Keratinocyte (primary cell): ENCODE measurements at regions not wholly inside any gene's neighbourhood (a gene's known extent, or its start where the extent isn't known, plus 50 kb on each side); places are given as distances from the start of the nearest gene placed in this dataset.

Experiments used
- DNase-seq: peaks from one replicate; pipeline ENCODE4 v3.0.0-alpha.2; 2011; ENCODE audit warnings: low read depth, missing footprints, low spot score
- FAIRE-seq: peaks from 2 replicates; lab custom pipeline; 2011; peaks lifted over from hg19 to GRCh38; lab: Jason Lieb, UNC
- H2AFZ ChIP-seq: 2 replicates; pipeline ENCODE4 v1.6.0; 2012; ENCODE audit warnings: low read length, control low read depth, inconsistent platforms; ENCODE audit not compliant: control insufficient read depth
- H3K27ac ChIP-seq: 2 replicates; pipeline ENCODE4 v1.5.1; 2011; ENCODE audit warnings: low read length; ENCODE audit not compliant: control insufficient read depth, insufficient read depth
- H3K27me3 ChIP-seq: 3 replicates; pipeline ENCODE4 v1.6.0; 2011; ENCODE audit warnings: low read length; ENCODE audit not compliant: control insufficient read depth, insufficient read depth; ENCODE audit errors: extremely low read depth
- H3K36me3 ChIP-seq, 2 experiments: 2 replicates in 1 of 2; 3 replicates in 1 of 2; pipeline ENCODE4 v1.5.1; 2011; ENCODE audit warnings: low read length in 2 of 2, mild to moderate bottlenecking in 1 of 2; ENCODE audit not compliant: control insufficient read depth in 2 of 2, insufficient read depth in 2 of 2; ENCODE audit errors: extremely low read depth in 1 of 2
- H3K4me1 ChIP-seq: 3 replicates; pipeline ENCODE4 v1.5.1; 2011; ENCODE audit warnings: low read length; ENCODE audit not compliant: control insufficient read depth, insufficient read depth; ENCODE audit errors: extremely low read depth
- H3K4me2 ChIP-seq: 3 replicates; pipeline ENCODE4 v1.6.0; 2011; ENCODE audit warnings: low read depth, low read length; ENCODE audit not compliant: control insufficient read depth, insufficient read depth; ENCODE audit errors: extremely low read depth
- H3K4me3 ChIP-seq, 3 experiments: fragments of 200-600 bp in 1 of 3; sonication (generic) in 1 of 3; 2 replicates in 2 of 3; 3 replicates in 1 of 3; pipeline ENCODE4 v1.5.1; 2011 to 2016; ENCODE audit warnings: low read length in 3 of 3, mild to moderate bottlenecking in 3 of 3, control low read depth in 2 of 3, inconsistent platforms in 1 of 3, low read depth in 1 of 3, mixed read lengths in 1 of 3, mixed run types in 1 of 3, moderate library complexity in 1 of 3; ENCODE audit not compliant: control insufficient read depth in 2 of 3, insufficient read depth in 2 of 3; ENCODE audit errors: extremely low read depth in 1 of 3
- H3K79me2 ChIP-seq: 2 replicates; pipeline ENCODE4 v1.6.0; 2012; ENCODE audit warnings: low read length; ENCODE audit not compliant: control insufficient read depth, insufficient read depth
- H3K9ac ChIP-seq: 3 replicates; pipeline ENCODE4 v1.6.0; 2011; ENCODE audit warnings: low read length; ENCODE audit not compliant: control insufficient read depth, insufficient read depth; ENCODE audit errors: extremely low read depth
- H3K9me1 ChIP-seq: 3 replicates; pipeline ENCODE4 v1.6.0; 2011; ENCODE audit warnings: low read length; ENCODE audit not compliant: control insufficient read depth, insufficient read depth; ENCODE audit errors: extremely low read depth
- H3K9me3 ChIP-seq: 2 replicates; pipeline ENCODE4 v1.5.1; 2012; ENCODE audit warnings: low read depth, low read length; ENCODE audit not compliant: control insufficient read depth
- H4K20me1 ChIP-seq: 3 replicates; pipeline ENCODE4 v1.6.0; 2011; ENCODE audit warnings: low read length; ENCODE audit not compliant: control insufficient read depth, insufficient read depth; ENCODE audit errors: extremely low read depth
- EZH2 ChIP-seq: IDR thresholded peaks from one replicate; pipeline ENCODE4 v1.6.1; 2012; ENCODE audit warnings: inconsistent platforms, mild to moderate bottlenecking, low read length, moderate library complexity
- dilution Hi-C: fragments of 300-500 bp; cut with MboI; formaldehyde crosslinking; loops from one replicate; pipeline ENCODE4 v1.7.0; 2020; ENCODE audit warnings: low sequenced_read_pairs; ENCODE audit not compliant: extremely low pct_ligation_motif_present
- TF ChIP-seq, protein P1 (sequence below), 3 experiments: IDR thresholded peaks in 1 of 3; conservative IDR thresholded peaks in 1 of 3; optimal IDR thresholded peaks in 1 of 3; 2 replicates in 2 of 3; 3 replicates in 1 of 3; pipeline versions ENCODE3 to v1.5.1; 2011; ENCODE audit warnings: low read length in 3 of 3, mild to moderate bottlenecking in 3 of 3, moderate library complexity in 2 of 3, control low read depth in 1 of 3, inconsistent platforms in 1 of 3; ENCODE audit not compliant: insufficient read depth in 2 of 3; ENCODE audit errors: extremely low read depth in 1 of 3

DNA sequence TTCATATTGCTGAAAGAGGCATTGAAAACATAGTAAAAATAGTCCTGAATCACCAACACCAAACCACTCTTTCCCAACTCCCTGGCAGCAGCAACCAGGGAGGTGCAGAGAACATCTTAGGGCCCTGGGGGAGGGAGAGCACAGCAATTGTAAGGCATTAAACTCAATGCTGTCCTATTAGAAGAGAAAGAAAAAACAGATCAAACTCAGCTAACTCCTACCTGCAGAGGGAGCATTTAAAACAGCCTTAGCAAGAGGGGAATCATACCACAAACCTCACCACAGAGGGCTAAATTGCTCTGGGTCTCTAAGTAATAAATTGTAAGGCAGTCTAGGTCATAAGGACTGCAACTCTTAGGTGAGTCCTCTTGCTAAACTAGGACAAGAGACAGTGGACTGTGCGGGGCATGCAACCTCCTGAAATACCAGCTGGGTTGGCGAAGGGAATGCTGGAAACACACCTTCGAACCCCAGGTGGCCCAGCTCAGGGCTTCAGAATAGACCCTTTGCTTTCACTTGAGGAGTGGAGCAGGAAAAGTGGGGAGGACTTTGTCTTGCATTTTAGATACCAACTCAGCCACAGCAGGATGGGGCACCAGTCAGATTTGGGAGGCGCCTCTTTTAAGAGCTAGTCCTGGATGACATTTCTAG is 697.1 kb upstream of the FAT3 start:
- TF ChIP-seq, protein P1, sequence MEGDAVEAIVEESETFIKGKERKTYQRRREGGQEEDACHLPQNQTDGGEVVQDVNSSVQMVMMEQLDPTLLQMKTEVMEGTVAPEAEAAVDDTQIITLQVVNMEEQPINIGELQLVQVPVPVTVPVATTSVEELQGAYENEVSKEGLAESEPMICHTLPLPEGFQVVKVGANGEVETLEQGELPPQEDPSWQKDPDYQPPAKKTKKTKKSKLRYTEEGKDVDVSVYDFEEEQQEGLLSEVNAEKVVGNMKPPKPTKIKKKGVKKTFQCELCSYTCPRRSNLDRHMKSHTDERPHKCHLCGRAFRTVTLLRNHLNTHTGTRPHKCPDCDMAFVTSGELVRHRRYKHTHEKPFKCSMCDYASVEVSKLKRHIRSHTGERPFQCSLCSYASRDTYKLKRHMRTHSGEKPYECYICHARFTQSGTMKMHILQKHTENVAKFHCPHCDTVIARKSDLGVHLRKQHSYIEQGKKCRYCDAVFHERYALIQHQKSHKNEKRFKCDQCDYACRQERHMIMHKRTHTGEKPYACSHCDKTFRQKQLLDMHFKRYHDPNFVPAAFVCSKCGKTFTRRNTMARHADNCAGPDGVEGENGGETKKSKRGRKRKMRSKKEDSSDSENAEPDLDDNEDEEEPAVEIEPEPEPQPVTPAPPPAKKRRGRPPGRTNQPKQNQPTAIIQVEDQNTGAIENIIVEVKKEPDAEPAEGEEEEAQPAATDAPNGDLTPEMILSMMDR (optimal IDR thresholded peaks at IDR 0.05 in 1 of 3, IDR thresholded peaks at IDR 0.05 in 1 of 3, conservative IDR thresholded peaks at IDR 0.05 in 1 of 3; ENCODE audit: extremely low read depth in 1 of 3, insufficient read depth in 2 of 3, low read length in 3 of 3): no peak
- no peak for TF ChIP-seq EZH2
- Histone ChIP-seq H3K79me2 (no peaks in the 10 kb centered on the region), H3K9me3 (no peaks in the 10 kb centered on the region), H3K4me1 (no peaks in the 10 kb centered on the region), H3K27ac (no peak overlapping the region), H3K4me3 (no peak overlapping the region), H3K4me2 (no peak overlapping the region), H3K9ac (no peak overlapping the region), H3K27me3 (no peaks in the 10 kb centered on the region), H4K20me1 (no peaks in the 10 kb centered on the region), H3K36me3 (no peaks in the 10 kb centered on the region), H3K9me1 (no peaks in the 10 kb centered on the region), H2AFZ (no peak overlapping the region)
- DNase-seq (no peak), FAIRE-seq (no peak)
- dilution Hi-C loops: no loop called here

DNA sequence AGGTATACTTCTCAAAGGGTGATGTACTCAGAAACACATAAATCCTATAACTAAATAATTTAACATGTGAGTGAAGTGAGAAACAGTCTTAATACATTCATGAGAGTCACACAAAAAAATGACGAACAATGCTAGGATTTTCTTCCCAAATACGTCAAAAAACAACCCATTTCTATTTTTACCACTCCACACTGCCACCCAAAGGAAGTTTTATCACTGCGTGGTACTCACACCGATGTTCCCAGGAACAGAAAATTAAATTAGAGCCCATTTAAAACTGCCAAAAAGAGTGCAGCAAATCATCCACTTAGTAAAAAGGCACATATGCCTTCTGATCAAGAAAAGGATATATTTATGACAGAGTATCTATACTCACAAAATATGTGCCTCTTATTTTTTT is 710.9 kb upstream of the FAT3 start:
- no peaks in the 10 kb centered on the region for H3K4me1 ChIP-seq
- no peak overlapping the region for H3K9ac ChIP-seq
- dilution Hi-C loops: no loop called here
- TF ChIP-seq, protein P1 (optimal IDR thresholded peaks at IDR 0.05 in 1 of 3, IDR thresholded peaks at IDR 0.05 in 1 of 3, conservative IDR thresholded peaks at IDR 0.05 in 1 of 3; ENCODE audit: extremely low read depth in 1 of 3, insufficient read depth in 2 of 3, low read length in 3 of 3): no peak
- no peak for TF ChIP-seq EZH2
- H3K27me3 ChIP-seq: no peaks in the 10 kb centered on the region
- H2AFZ ChIP-seq: no peak overlapping the region
- no peak overlapping the region for H3K27ac ChIP-seq
- H3K79me2 ChIP-seq: no peaks in the 10 kb centered on the region
- no peaks in the 10 kb centered on the region for H3K36me3 ChIP-seq
- no peak overlapping the region for H3K4me3 ChIP-seq
- no peak for FAIRE-seq
- no peaks in the 10 kb centered on the region for H4K20me1 ChIP-seq
- no peaks in the 10 kb centered on the region for H3K9me3 ChIP-seq
- H3K4me2 ChIP-seq: no peak overlapping the region
- no peak for DNase-seq
- H3K9me1 ChIP-seq: no peaks in the 10 kb centered on the region
